Left lung (tissue), 4 donors: ENCODE measurements at regions not wholly inside any gene's neighbourhood (a gene's known extent, or its start where the extent isn't known, plus 50 kb on each side); places are given as distances from the start of the nearest gene placed in this dataset.

ENCODE experiments used
- ATAC-seq: fragments of 200-7000 bp; cut with Tn5 transposase; one replicate; pipeline ENCODE4 v1.9.1; 2020; ENCODE audit warnings: moderate library complexity
- DNase-seq, 4 donors: peaks; one replicate each; pipeline ENCODE4 v3.0.0-alpha.2; 2013 to 2020
- H3K27ac ChIP-seq, 2 donors: fragments of 200-600 bp; sonication (generic) in 1 of 2; one replicate each; pipeline versions ENCODE4 v1.5.0 to v1.8.0; 2020 to 2021
- H3K27me3 ChIP-seq, 2 donors: fragments of 200-600 bp; sonication (generic) in 1 of 2; one replicate each; pipeline versions ENCODE4 v1.5.0 to v1.8.0; 2020 to 2021
- H3K36me3 ChIP-seq, 2 donors: fragments of 200-600 bp; sonication (generic) in 1 of 2; one replicate each; pipeline versions ENCODE4 v1.5.0 to v1.8.0; 2020 to 2021
- H3K4me1 ChIP-seq, 2 donors: fragments of 200-600 bp; one replicate each; pipeline ENCODE4 v1.8.0; 2021
- H3K4me3 ChIP-seq, 2 donors: fragments of 200-600 bp; sonication (generic) in 1 of 2; one replicate each; pipeline versions ENCODE4 v1.5.0 to v1.8.0; 2020 to 2021; ENCODE audit warnings: mild to moderate bottlenecking in 1 of 2
- H3K9me3 ChIP-seq, 2 donors: fragments of 200-600 bp; sonication (generic) in 1 of 2; one replicate each; pipeline versions ENCODE4 v1.5.0 to v1.8.0; 2020 to 2021
- CTCF ChIP-seq, 2 donors: fragments of 200-600 bp; sonication (generic) in 1 of 2; IDR thresholded peaks; one replicate each; pipeline versions ENCODE4 v1.5.0 to v1.8.0; 2021; ENCODE audit warnings: antibody characterized with exemption in 2 of 2
- intact Hi-C, 2 donors: fragments of 100-400 bp; cut with DNase I; formaldehyde crosslinking; loops; one replicate each; pipeline versions ENCODE4 v1.11.2 to v1.14.2; 2022
- donor health status: DM: no; HTN: yes; CAD: no.
- donor health status: DM: no; HTN: no; CAD: no.

- peaks cover 0 to 8% of the 10 kb centered on the region in 2 donors for H3K27me3 ChIP-seq
- no peaks in the 10 kb centered on the region for H3K4me1 ChIP-seq
- no peak overlapping the region for H3K27ac ChIP-seq
- DNase-seq (no peak), ATAC-seq (no peak)
- no peak overlapping the region for H3K4me3 ChIP-seq
- H3K9me3 ChIP-seq, result no peaks in the 10 kb centered on the region
- TF ChIP-seq CTCF (IDR thresholded peaks at IDR 0.05), result no peak
- no peaks in the 10 kb centered on the region for H3K36me3 ChIP-seq
- intact Hi-C loops, result no loop called here
Measured at GRCh38 chr12:130070126-130070611, 92.1 kb upstream of the FZD10 start.

GRCh38 chr12:130073721-130074120, 88.5 kb upstream of the FZD10 start:
- DNase-seq, result no peak
- peaks cover 0 to 10% of the 10 kb centered on the region in 2 donors for H3K9me3 ChIP-seq
- H3K27me3 ChIP-seq, result peaks cover 0 to 8% of the 10 kb centered on the region in 2 donors
- H3K4me3 ChIP-seq, result no peak overlapping the region
- ATAC-seq, result no peak
- H3K36me3 ChIP-seq, result no peaks in the 10 kb centered on the region
- TF ChIP-seq CTCF (IDR thresholded peaks at IDR 0.05), result no peak
- no peak overlapping the region for H3K27ac ChIP-seq
- H3K4me1 ChIP-seq, result no peaks in the 10 kb centered on the region
- intact Hi-C loops, result no loop called here

GRCh38 chr12:130074661-130075406, 87.4 kb upstream of the FZD10 start:
- DNase-seq (no peak), ATAC-seq (no peak)
- Histone ChIP-seq H3K4me1 (no peaks in the 10 kb centered on the region), H3K9me3 (peaks cover 0 to 10% of the 10 kb centered on the region in 2 donors), H3K4me3 (no peak overlapping the region), H3K27me3 (peaks cover 0 to 8% of the 10 kb centered on the region in 2 donors), H3K36me3 (no peaks in the 10 kb centered on the region), H3K27ac (no peak overlapping the region)
- TF ChIP-seq CTCF (IDR thresholded peaks at IDR 0.05), result no peak
- intact Hi-C loops, result no loop called here

- DNase-seq (no peak), ATAC-seq (no peak)
- TF ChIP-seq CTCF (IDR thresholded peaks at IDR 0.05), result no peak
- Histone ChIP-seq H3K9me3 (peaks cover 0 to 10% of the 10 kb centered on the region in 2 donors), H3K4me3 (no peak overlapping the region), H3K4me1 (no peaks in the 10 kb centered on the region), H3K27ac (no peak overlapping the region), H3K36me3 (no peaks in the 10 kb centered on the region), H3K27me3 (peaks cover 0 to under 1% of the 10 kb centered on the region in 2 donors)
- intact Hi-C loops, result no loop called here
Measured at GRCh38 chr12:130075497-130076076, 86.7 kb upstream of the FZD10 start.

GRCh38 chr12:130076126-130076525, 86.1 kb upstream of the FZD10 start:
- no peak for TF ChIP-seq CTCF (IDR thresholded peaks at IDR 0.05)
- Histone ChIP-seq H3K27me3 (peaks cover 0 to 2% of the 10 kb centered on the region in 2 donors), H3K36me3 (no peaks in the 10 kb centered on the region), H3K4me3 (no peak overlapping the region), H3K27ac (no peak overlapping the region), H3K4me1 (no peaks in the 10 kb centered on the region), H3K9me3 (peaks cover 0 to 10% of the 10 kb centered on the region in 2 donors)
- intact Hi-C loops, result no loop called here
- ATAC-seq, result no peak
- DNase-seq, result no peak
